Superior temporal gyrus (tissue), 1 donor: ENCODE measurements at regions not wholly inside any gene's neighbourhood (a gene's known extent, or its start where the extent isn't known, plus 50 kb on each side); places are given as distances from the start of the nearest gene placed in this dataset.
"Not testable (repeated sequence)": the region's sequence is repeated elsewhere in the genome, so short reads cannot be mapped to it uniquely, and the experiment has no call there.

Experiments
- DNase-seq: peaks from one replicate; pipeline ENCODE4 v3.0.0-alpha.2; 2016; ENCODE audit errors: extremely low spot score

DNA sequence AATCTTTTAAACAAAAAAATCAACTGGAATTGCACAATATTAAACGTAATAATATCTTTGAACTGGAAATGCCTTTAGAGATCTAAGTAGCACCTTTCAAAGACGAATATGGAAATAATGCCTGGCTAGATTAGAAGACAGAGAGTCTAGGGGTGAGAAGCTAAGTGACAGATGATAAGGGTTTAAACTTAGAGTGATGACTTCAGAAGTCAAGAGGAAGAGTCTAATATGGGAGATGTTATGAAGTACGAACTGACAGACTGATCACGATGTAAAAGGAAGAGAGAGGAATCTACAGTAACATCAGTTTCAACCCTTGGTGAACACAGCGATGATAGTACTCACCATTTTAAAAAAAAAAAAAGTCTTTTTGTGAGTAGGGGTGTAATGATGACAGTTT is 57.9 kb downstream of the HINT1 start:
- no peak for DNase-seq

DNA sequence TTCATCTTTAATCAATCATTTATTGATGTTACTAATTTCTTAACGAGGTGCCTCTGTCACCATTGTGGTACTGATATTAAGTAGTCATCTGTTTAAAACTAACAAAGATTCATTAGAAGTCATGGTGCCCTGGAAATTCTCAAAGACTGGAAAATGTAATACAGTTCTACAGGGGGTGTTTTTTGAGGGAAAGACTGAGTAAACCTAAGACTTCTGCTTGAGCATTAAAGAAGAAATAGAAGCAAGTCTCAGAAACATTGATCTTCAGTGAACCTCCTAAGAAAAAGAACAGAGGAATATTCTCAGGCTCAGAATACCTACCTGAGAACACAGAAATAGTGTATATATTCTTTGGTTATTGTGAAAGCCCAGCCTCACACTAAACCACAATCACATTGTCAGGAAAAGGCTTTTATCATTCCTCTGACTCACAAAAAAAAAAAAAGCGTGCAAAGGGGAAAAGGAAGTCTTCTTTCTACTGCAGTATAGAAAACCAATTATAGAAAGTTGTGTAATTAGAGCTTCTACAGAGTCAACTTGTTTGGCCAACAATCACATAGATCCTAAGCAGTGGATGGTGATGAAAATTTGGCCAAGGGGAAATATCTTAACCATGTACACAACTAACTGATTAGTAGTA is 60.8 kb downstream of the HINT1 start:
- no peak for DNase-seq

DNA sequence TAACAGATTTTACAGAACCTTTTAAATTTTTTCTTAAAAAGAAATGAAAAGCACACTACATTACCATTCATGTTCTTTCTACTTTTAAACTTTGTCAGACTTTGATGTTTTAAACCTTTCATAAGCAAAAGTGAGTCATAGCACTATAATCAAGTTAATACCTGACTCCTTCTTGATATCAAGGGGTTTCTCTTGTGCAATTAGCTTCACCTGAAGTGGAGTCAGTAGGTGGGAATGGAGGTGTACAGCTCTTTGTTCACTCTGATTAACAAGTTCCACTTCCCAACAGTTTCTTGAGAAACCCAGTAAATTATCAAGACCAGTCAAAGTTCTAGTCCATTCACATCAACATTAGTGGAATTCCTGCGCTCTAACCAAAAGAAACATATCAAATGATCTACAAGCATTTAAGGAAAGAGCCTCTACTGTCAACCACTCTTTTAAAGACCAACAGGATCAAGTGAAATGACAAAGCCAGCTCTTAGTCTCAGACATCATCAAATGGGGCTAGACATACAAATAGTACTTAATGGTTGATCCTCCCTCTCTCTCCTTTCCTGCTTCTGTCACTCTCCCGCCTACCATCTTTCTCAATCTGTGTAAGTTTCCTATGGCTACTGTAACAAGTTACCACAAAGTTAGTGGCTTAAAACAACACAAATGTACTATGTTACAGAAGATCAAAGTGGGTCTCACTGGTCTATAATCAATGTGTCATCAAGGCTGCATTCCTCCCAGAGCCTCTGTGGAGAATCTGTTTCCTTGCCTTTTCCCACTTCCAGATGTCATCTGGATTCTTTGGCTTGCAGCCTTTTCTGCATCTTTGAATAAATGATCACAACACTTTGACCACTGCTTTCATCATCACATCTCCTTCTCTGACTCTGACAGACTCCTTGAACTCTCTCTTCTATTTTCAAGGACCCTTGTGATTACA is 68.0 kb downstream of the HINT1 start:
- DNase-seq = no peak

DNA sequence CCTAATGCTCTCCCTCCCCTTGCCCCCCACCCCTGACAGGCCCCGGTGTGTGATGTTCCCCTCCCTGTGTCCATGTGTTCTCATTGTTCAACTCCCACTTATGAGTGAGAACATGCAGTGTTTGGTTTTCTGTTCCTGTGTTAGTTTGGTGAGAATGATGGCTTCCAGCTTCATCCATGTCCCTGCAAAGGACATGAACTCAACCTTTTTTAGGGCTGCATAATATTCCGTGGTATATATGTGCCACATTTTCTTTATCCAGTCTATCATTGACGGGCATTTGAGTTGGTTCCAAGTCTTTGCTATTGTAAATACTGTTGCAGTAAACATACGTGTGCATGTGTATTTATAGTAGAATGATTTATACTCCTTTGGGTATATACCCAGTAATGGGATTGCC is 69.5 kb downstream of the HINT1 start:
- not testable (repeated sequence) for DNase-seq

GRCh38 chr5:131084436-131084835 is 80.6 kb downstream of the HINT1 start:
- DNase-seq = no peak

GRCh38 chr5:131081913-131082488 is 83.1 kb downstream of the HINT1 start:
- DNase-seq = no peak

GRCh38 chr5:131081374-131081773 is 83.7 kb downstream of the HINT1 start:
- no peak for DNase-seq

DNA sequence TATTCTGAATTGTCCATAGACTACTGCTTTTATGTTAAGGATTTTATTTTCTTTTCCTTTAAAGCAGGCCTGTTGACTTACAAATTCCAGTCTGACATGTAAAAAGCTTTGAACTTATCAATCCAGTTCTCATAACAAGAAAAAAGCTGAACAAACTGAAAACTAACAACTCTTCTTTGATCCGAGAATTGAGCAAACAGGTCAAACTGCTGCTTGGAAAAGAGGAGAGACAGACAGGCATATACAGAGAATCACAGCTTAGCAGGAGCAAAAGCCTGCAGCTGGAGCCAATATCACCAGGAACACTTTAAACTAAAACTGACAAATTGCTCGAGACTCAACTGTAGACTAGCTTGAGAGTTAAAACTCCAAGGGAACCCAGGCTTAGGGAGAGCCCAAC is 85.8 kb downstream of the HINT1 start:
- no peak for DNase-seq

DNA sequence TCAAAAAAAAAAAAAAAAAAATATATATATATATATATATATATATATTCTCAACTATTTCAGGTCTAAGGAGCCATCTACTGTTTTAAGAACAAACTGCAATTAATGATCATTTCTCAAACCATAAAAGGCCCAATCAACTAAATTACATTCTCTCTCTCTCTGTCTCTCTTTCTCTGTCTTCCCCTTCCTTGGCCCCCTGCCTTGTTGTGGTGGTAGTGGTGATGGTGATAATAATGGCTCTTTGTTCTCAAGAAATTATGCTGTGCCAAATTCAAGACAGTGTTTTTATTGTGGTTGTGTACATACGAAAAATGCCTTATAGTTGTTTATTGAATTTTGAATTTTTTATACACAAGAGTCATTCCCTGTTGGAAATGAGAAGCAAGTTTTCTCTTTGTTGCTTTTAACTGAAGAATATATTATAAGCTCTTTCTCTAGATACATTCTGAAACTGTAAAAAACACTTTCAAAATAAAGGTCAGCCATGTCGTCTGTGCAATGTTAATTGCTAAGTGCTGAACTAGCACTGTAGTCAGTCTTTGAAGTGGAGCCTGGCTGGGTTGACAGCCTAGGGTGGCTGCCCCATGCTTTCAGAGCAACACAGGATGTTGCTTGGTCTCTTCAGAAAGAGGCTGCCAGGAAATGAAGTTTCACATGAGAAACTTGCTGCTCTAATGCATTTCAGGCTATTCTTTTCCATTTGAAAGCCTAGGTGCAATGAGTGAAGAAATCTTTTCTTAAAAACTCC is 96.0 kb downstream of the HINT1 start:
- peak; percentile 91 for DNase-seq

DNA sequence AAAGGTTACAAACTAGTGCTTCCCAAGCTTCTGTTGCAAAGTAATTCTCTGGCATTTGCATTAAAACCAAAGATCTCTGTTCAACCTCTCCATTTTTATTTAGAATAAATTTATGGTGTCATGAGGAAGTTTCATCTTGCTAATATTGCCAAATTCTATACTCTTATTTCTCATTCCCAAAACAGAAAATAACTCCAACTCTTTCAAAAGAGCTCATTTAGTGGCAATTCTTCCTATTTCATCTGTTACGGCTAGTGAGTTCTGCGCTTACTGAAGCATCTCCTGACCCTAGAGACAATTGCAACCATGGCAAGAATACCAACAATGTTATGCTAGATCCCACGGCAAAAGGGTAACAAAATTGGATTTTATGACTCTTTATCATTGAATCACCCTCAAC is 97.0 kb downstream of the HINT1 start:
- no peak for DNase-seq

DNA sequence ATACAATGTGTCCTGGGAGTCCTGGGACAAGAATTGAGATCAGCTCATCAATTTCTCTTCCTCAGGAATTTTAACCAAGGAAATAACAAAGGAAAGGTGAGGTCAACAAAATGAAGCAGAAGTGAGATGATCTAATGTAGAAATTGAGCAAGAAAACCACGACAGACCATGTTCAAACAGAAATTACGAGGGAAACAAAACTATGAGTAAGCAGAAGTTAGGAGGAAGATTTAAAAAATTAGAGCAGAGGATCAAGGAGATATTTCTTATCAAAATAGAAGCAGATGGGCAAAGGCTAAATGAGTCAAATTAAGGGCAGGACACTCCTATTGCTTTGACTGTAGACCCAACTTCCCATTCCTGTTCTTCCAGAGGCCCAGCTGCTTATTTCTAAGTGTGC is 97.4 kb downstream of the HINT1 start:
- no peak for DNase-seq

DNA sequence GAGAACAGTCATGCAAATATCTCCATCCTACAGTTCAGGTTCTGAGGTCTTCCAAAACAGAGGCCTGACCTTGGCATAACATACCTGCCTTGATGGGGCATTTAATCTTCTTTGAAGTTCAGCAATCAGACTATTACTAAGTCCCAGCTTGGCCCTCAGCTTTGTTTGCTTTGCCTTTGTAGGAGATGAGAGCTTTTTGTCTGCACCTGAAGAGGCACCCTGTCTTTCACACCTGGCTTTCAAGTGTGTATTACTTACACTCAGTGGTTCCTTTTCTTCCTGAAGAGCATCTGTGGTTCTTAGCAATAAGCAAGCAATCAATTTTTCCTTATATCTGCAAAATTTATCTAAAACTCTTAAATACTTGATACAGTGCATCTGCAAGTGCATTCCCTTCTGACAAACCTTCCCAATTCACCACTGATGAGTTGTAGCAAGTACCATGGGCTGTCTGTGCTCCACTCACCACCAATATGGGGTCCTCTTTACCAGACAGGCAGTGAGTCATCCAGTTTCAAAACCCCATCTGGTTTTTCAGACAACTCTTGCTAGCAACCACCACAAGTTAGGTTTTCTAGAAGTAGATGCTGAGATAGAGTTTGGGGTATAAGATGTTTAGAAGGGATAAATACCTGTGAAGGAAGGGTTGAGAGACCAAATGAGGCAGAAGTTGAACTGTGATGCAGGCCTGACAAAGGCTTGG is 100.2 kb downstream of the HINT1 start:
- DNase-seq = no peak

GRCh38 chr5:131042021-131042789 is 122.9 kb downstream of the HINT1 start:
- DNase-seq = no peak

DNA sequence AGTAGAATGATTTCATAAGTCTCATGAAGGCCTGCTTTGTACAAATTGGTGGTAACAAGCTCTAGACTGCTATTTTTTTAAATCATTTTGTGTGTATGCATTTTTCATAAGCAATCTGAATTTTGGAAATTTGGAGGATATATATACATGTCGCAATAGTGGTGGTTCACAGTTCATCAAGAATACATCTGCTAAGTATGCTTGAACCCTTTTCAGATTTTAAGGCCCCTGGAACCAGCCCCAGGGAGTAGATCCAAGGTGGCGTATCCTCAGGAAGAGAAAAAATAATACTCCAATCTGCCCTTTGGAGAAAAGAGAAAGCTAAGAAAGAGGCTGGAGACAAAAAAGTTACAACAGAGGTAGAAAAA is 141.6 kb downstream of the HINT1 start:
- no peak for DNase-seq

DNA sequence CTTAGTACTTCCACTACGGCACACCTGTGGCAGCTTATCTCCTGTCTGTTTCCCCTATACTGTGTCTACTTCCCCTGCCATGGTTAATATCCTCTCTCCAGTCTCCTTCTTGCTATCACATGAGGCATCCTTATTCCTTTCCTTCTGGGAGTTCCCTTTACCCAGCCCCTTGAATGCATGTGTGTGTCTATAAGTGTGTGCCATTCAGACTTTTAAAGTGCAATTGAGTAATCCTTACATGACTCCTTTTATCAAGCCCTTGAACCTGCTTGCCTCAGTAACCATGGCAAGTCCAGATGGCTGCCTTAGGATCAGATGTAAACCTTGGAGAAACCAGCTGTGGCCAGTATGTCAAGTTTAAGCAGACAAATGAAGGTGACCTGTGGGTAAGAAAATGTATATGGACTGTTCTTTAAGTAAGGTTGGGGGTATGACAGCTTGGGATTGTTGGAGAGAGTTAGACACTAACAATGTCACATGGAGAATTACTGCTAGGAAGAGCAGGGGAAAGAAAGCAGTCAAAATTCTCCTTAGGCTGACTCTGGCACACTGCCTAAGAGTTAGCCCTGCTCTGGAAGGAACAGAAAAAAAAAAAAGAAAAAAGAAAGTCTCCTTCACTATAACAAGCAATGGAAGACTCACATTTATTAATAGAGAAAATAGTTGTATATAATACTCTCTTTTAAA is 142.1 kb downstream of the HINT1 start:
- no peak for DNase-seq

GRCh38 chr5:131021646-131022045 is 143.4 kb downstream of the HINT1 start:
- no peak for DNase-seq

DNA sequence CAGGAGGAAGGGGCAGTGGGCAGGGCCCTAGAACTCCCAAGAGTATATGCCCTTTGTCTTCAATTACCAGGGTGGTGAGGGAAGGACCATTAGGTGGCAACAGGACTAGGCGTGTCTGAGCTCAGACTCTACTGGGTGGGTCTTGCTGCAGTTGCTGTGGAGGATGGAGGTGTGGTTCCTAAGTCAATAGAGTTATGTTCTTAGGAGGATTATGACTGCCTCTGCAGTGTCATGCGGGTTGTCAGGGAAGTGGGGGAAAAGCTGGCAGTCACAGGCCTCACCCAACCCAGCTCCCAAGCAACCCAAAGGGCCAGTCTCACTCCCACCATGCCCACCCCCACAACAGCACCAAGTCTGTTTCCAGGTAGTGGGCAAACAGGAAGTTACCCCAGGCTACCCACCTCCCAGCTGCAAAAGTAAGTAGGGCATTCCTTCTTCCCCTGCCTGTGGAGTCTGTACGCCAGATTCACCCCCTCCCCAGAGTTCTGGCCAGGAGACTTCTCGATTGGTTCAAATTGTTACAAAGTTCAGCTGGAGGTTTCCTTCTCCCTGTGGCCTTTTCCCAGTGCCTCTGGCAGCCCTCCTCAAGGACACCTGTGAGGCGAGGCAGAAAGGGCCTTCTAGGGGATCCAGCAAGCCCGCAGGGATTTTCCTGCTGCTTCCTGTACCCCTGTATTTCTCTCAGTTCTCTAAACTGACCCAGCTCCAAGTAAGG is 145.3 kb downstream of the HINT1 start:
- DNase-seq = no peak

GRCh38 chr5:131019111-131019510 is 145.9 kb downstream of the HINT1 start:
- DNase-seq = no peak

GRCh38 chr5:131008329-131008728 is 156.7 kb downstream of the HINT1 start:
- DNase-seq = no peak
